B cell (primary cell): ENCODE measurements at regions not wholly inside any gene's neighbourhood (a gene's known extent, or its start where the extent isn't known, plus 50 kb on each side); places are given as distances from the start of the nearest gene placed in this dataset.

Source experiments
- CTCF ChIP-seq: fragments of 200-600 bp; IDR thresholded peaks from one replicate; pipeline ENCODE4 v1.8.0; 2022; ENCODE audit warnings: antibody characterized with exemption, mild to moderate bottlenecking
- EZH2 ChIP-seq: IDR thresholded peaks from 2 replicates; pipeline ENCODE4 v1.6.1; 2012; ENCODE audit warnings: borderline replicate concordance, low read depth, mild to moderate bottlenecking, moderate library complexity, low read length; ENCODE audit not compliant: insufficient read depth, poor library complexity, severe bottlenecking

- TF ChIP-seq CTCF = no peak
- TF ChIP-seq EZH2 = no peak
Measured at GRCh38 chr10:55873485-55873884, 487.6 kb downstream of the ZWINT start.
